BLaER1 (cell line): ENCODE measurements at regions not wholly inside any gene's neighbourhood (a gene's known extent, or its start where the extent isn't known, plus 50 kb on each side); places are given as distances from the start of the nearest gene placed in this dataset.

Experiments used
- H3K27ac ChIP-seq: shearing (Covaris generic); formaldehyde crosslinking; 2 replicates; pipeline ENCODE4 v1.8.1; 2022
- H3K27me3 ChIP-seq: shearing (Covaris generic); formaldehyde crosslinking; 2 replicates; pipeline ENCODE4 v1.8.1; 2022
- H3K36me3 ChIP-seq: shearing (Covaris generic); formaldehyde crosslinking; 2 replicates; pipeline ENCODE4 v1.8.1; 2022
- H3K4me1 ChIP-seq: shearing (Covaris generic); formaldehyde crosslinking; 2 replicates; pipeline ENCODE4 v1.8.1; 2022
- H3K4me2 ChIP-seq: shearing (Covaris generic); formaldehyde crosslinking; 2 replicates; pipeline ENCODE4 v1.8.1; 2022
- H3K4me3 ChIP-seq: shearing (Covaris generic); formaldehyde crosslinking; 2 replicates; pipeline ENCODE4 v1.8.1; 2022
- H3K9ac ChIP-seq: shearing (Covaris generic); formaldehyde crosslinking; 2 replicates; pipeline ENCODE4 v1.8.1; 2022
- H3K9me3 ChIP-seq: shearing (Covaris generic); formaldehyde crosslinking; 2 replicates; pipeline ENCODE4 v1.8.1; 2022
- H4K20me1 ChIP-seq: shearing (Covaris generic); formaldehyde crosslinking; 2 replicates; pipeline ENCODE4 v1.8.1; 2022
- Cebpa-rat ChIP-seq: shearing (Covaris generic); IDR thresholded peaks from 2 replicates; pipeline ENCODE4 v1.8.1; 2022

DNA sequence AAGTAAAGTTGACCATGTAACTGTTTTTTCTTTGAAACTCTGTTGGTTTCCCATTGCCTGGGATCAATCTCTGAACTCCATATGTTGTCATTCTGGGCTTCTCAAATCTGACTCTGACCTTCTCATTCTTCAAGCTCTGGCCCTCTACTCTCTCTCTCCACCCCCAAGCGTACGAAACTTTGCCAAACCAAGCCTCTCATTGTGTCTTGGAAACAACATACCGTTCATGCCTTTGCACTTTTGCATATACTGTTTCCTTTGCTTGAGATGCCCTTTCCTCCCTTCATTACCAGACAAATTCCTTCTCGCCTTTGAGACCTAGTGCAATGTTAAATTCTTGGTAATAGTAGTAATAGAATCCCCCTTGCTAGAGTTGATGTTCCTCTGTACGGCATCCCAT is 113.7 kb downstream of the OLFM4 start:
- Histone ChIP-seq H3K9ac (no peak overlapping the region), H3K27me3 (no peaks in the 10 kb centered on the region), H3K4me1 (no peaks in the 10 kb centered on the region), H3K36me3 (no peaks in the 10 kb centered on the region), H4K20me1 (no peaks in the 10 kb centered on the region), H3K9me3 (no peaks in the 10 kb centered on the region), H3K4me2 (no peak overlapping the region), H3K27ac (no peak overlapping the region), H3K4me3 (no peak overlapping the region)
- TF ChIP-seq Cebpa-rat = no peak

DNA sequence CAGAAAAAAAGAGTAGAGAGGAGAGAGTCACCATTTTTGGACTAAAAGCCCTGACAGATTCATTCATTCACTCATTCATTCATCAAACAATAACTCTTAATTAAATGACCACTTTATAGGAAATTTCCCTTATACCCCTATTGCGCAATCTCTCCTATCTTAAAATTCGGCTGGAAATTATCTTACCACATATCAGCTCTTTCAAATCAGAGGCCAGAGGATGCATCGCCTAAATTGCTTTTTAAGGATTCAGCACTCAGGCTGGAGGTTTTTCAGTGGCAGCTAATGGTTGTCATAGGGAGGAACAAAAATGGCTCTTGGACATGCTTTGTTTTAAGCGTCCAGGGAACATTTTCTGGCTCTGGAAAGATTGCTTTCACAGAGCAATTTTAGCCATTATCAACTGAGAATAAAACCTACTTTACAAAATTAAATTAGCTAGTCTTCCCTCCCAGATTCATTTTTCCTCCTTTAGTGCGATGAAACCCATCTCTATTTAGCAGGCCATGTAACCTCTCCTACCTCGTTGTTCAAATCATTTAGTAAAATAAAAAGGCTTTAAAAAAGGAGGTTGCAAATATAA is 115.2 kb downstream of the OLFM4 start:
- Histone ChIP-seq H4K20me1 (no peaks in the 10 kb centered on the region), H3K4me2 (no peak overlapping the region), H3K4me1 (no peaks in the 10 kb centered on the region), H3K36me3 (no peaks in the 10 kb centered on the region), H3K4me3 (no peak overlapping the region), H3K9me3 (no peaks in the 10 kb centered on the region), H3K27ac (no peak overlapping the region), H3K9ac (no peak overlapping the region), H3K27me3 (no peaks in the 10 kb centered on the region)
- peak; percentile 97 for TF ChIP-seq Cebpa-rat

DNA sequence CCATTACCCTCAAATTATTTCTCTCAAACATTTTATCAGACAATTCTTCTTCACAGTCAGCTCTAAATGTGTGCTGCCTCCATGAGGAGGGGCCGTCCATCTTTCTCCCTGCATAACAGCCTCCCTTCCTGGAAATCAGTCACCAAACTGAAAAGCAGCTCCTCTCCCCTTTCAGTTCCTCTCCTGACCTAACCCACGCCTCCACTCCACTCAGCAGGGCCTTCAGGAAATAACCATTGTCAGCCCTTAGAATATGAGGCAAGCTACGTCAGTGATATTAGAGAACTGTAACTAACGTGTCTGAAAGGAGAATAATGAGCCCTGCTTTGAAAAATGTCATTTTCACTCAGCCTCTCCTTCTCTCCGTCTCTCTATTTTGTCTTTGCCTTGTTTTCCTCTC is 116.2 kb downstream of the OLFM4 start:
- Histone ChIP-seq H3K4me1 (no peaks in the 10 kb centered on the region), H3K4me3 (no peak overlapping the region), H3K36me3 (no peaks in the 10 kb centered on the region), H4K20me1 (no peaks in the 10 kb centered on the region), H3K9ac (no peak overlapping the region), H3K4me2 (no peak overlapping the region), H3K27ac (no peak overlapping the region), H3K9me3 (no peaks in the 10 kb centered on the region), H3K27me3 (no peaks in the 10 kb centered on the region)
- no peak for TF ChIP-seq Cebpa-rat

DNA sequence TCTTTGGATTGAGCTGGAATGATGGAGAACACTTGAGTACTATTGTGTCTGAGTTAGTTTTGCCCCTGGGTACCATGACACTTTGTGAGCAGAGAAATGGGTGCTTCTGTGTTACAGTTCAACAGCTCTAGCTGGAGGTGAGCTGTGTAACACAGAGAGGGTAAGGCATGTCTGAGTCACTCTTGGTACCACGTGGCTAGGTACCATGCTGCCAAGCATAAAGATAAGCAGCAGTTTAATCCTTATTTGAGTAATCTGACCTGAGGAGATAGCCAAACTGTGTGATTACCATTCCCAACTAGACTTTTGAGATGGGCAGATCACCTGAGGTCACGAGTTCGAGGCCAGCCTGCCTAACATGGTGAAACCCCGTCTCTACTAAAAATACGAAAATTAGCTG is 122.0 kb downstream of the OLFM4 start:
- no peak for TF ChIP-seq Cebpa-rat

DNA sequence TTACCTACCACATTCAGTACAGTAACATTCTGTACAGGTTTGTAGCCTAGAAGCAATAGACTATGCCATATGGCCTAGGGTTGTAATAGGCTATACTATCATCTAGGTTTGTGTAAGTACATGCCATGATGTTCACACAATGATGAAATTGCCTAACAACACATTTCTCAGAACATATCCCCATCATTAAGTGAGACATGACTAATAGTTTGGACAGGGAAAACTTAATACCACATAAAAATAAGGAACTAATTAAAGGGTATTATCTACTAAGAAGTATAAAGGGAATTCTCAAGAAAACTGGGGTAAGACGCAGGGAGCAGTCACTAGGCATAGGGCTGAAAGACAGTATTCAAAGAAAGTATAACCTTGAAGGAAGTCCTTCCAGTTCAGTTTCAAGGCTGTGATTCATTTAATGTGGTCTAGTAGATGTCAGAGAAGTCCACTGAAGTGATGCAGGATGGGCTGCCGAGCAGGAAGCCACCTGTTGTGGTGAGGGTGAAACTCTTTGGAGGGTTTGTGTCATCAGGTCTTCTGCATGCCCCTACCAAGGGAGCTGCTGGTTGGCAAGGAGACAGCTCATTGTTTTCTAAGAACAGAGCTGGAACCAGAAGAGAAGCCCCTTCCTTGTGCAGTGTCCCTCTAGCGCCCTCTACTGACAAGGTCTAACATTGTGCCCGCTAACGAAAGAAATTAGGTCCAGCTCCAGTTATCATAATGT is 122.9 kb downstream of the OLFM4 start:
- Histone ChIP-seq H3K4me3 (no peak overlapping the region), H3K27ac (no peak overlapping the region), H3K27me3 (no peaks in the 10 kb centered on the region), H3K36me3 (no peaks in the 10 kb centered on the region), H3K4me2 (peak overlapping the region; percentile 64), H3K9me3 (0 out of 2 replicates have a peak, but pooled peaks cover under 1% of the 10 kb centered on the region), H4K20me1 (no peaks in the 10 kb centered on the region), H3K4me1 (peaks cover 14% of the 10 kb centered on the region), H3K9ac (no peak overlapping the region)
- TF ChIP-seq Cebpa-rat = no peak

More for the DNA sequence above, 122.0 kb downstream of the OLFM4 start:
- H3K4me2 ChIP-seq = no peak overlapping the region
- H4K20me1 ChIP-seq = no peaks in the 10 kb centered on the region
- H3K4me1 ChIP-seq = peaks cover 14% of the 10 kb centered on the region
- H3K36me3 ChIP-seq = no peaks in the 10 kb centered on the region
- no peak overlapping the region for H3K27ac ChIP-seq
- no peak overlapping the region for H3K4me3 ChIP-seq
- no peaks in the 10 kb centered on the region for H3K27me3 ChIP-seq
- no peak overlapping the region for H3K9ac ChIP-seq
- no peaks in the 10 kb centered on the region for H3K9me3 ChIP-seq

DNA sequence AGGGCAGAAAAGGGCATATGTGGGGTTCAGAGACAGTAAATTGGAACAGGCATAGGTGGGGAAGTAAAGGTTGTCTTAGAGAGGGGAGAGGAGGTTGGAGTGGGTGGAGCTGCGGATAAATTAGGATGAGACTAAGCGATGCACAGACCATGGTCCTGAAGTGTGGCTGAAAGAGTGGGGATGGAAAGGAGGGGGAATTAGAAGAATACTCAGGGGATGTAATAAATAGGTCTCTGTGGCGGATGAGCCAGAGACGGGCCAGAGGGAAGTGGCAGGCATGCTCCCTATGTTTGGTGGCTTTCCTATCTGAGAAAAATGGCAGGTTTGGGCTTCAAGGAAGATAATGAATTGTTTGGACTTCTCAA is 123.4 kb downstream of the OLFM4 start:
- Histone ChIP-seq H3K27ac (no peak overlapping the region), H3K9ac (no peak overlapping the region)

DNA sequence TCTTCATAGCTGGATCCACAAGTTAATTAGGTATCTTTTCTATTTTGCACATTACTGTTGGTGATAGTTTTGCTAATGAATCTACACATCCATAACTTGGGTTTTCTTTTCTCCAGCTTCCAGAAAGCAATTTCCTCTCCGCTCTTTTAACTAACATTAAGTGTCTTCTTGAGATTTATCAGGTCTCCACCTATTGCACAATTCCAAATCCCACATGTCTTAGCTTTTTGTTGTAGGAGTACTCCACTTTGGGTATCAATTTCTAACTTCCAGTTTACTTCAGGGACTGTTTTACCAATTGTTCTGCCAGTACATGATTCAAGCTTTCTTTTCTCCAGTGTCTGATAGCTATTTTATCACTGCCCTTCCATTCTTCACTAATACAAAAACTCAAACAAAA is 129.6 kb downstream of the OLFM4 start:
- H3K4me2 ChIP-seq = no peak overlapping the region
- no peaks in the 10 kb centered on the region for H3K4me1 ChIP-seq
- H3K27me3 ChIP-seq = no peaks in the 10 kb centered on the region
- no peaks in the 10 kb centered on the region; the same call in 1 of the 2 replicates for H3K36me3 ChIP-seq
- H3K9me3 ChIP-seq = peaks cover 18% of the 10 kb centered on the region
- H3K27ac ChIP-seq = no peak overlapping the region
- H3K9ac ChIP-seq = no peak overlapping the region
- no peaks in the 10 kb centered on the region for H4K20me1 ChIP-seq
- no peak for TF ChIP-seq Cebpa-rat
- no peak overlapping the region for H3K4me3 ChIP-seq

More for the DNA sequence above, 123.4 kb downstream of the OLFM4 start:
- Histone ChIP-seq H3K9me3 (peaks cover 6% of the 10 kb centered on the region), H3K4me2 (peak overlapping the region; percentile 64), H3K27me3 (no peaks in the 10 kb centered on the region), H4K20me1 (no peaks in the 10 kb centered on the region), H3K4me3 (no peak overlapping the region), H3K4me1 (peaks cover 14% of the 10 kb centered on the region), H3K36me3 (no peaks in the 10 kb centered on the region)
- no peak for TF ChIP-seq Cebpa-rat

DNA sequence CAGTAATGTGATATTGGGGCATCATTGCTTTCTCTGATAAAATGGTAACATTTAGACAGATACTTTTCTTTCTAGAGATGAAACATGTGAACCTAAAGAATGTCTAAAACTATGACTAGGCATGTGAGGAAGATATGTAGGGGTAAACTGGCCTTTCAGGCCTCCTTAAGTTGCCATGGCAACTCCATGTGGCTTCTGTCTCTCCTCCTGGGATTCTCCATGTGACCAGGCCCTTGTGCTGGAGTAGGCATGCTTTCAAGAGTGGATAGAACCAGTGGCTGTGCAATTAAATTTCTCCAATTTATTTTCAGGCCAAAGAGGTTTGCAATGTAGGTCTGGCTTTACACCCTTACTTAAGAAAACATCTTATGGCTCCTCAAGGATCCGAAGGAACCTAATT is 130.8 kb downstream of the OLFM4 start:
- Histone ChIP-seq H3K27ac (no peak overlapping the region), H3K4me1 (no peaks in the 10 kb centered on the region), H4K20me1 (no peaks in the 10 kb centered on the region), H3K4me3 (no peak overlapping the region), H3K9ac (no peak overlapping the region), H3K36me3 (no peaks in the 10 kb centered on the region; the same call in 1 of the 2 replicates), H3K9me3 (peaks cover 18% of the 10 kb centered on the region), H3K27me3 (no peaks in the 10 kb centered on the region), H3K4me2 (no peak overlapping the region)
- no peak for TF ChIP-seq Cebpa-rat

DNA sequence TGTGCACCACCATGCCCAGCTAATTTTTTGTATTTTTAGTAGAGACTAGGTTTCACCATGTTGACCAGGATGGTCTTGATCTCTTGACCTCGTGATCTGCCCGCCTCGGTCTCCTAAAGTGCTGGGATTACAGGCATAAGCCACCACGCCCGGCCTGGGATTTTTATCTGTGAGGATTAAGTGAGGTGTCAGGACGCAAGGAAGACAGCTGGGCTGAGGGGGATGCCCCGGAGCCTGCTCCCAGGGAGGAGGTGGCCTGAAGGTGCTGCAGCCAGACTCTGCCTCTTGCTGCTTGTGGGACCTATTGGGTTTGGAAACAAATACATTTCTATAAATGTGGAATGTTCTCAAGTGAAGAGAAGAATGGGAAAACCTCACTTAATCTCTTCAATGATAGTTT is 131.6 kb downstream of the OLFM4 start:
- Histone ChIP-seq H3K9me3 (peaks cover 18% of the 10 kb centered on the region), H4K20me1 (no peaks in the 10 kb centered on the region), H3K9ac (no peak overlapping the region), H3K4me3 (no peak overlapping the region), H3K27me3 (no peaks in the 10 kb centered on the region), H3K36me3 (no peaks in the 10 kb centered on the region; the same call in 1 of the 2 replicates), H3K27ac (no peak overlapping the region), H3K4me2 (no peak overlapping the region), H3K4me1 (no peaks in the 10 kb centered on the region)
- TF ChIP-seq Cebpa-rat = no peak

DNA sequence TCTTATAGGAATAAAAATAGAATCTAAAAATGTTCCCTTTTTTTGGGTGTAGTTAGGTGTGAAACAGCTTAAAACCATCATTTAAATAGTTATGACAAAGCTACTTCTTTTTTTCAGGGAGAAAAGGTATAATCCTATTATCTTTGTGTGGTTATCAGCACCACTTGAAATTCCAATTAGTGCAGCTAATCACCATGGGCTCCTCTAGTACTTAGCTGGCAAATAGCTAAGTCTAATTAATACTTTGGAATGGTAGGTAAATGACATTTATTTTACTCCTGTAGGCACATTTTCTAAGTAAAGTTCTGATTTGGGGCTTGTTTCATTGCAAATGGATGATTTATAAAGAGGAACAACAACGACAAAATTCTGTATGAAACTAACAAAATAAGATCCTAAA is 132.6 kb downstream of the OLFM4 start:
- Histone ChIP-seq H3K27me3 (no peaks in the 10 kb centered on the region), H4K20me1 (no peaks in the 10 kb centered on the region)
- TF ChIP-seq Cebpa-rat = no peak

More for the DNA sequence above, 132.6 kb downstream of the OLFM4 start:
- H3K4me1 ChIP-seq = no peaks in the 10 kb centered on the region
- H3K36me3 ChIP-seq = no peaks in the 10 kb centered on the region; the same call in 1 of the 2 replicates
- H3K9ac ChIP-seq = no peak overlapping the region
- no peak overlapping the region for H3K4me2 ChIP-seq
- no peak overlapping the region for H3K27ac ChIP-seq
- no peak overlapping the region for H3K4me3 ChIP-seq
- peaks cover 18% of the 10 kb centered on the region for H3K9me3 ChIP-seq
